ENCODE measurements at regions not wholly inside any gene's neighbourhood (a gene's known extent, or its start where the extent isn't known, plus 50 kb on each side); places are given as distances from the start of the nearest gene placed in this dataset.
A peak's percentile ranks its signal among the peaks of the same experiment; 100 is the strongest.

GRCh38 chr13:90997951-90998350 lies 349.5 kb upstream of the MIR17HG start:
- no peak overlapping the region for H3K4me2 ChIP-seq (ENCODE audit: low read depth, low read length, poor library complexity, severe bottlenecking)
- no peaks in the 10 kb centered on the region for H3K79me2 ChIP-seq (ENCODE audit: low read length)
- H4K20me1 ChIP-seq (ENCODE audit: insufficient read depth, low read depth, low read length) = no peaks in the 10 kb centered on the region
- no peak for DNase-seq
- no peak overlapping the region for H2AFZ ChIP-seq (ENCODE audit: low read length)
- H3K27me3 ChIP-seq (ENCODE audit: low read length) = no peaks in the 10 kb centered on the region
- no peaks in the 10 kb centered on the region for H3K36me3 ChIP-seq (ENCODE audit: insufficient read depth, low read length)
- no peak overlapping the region for H3K27ac ChIP-seq (ENCODE audit: low read length)
- no peaks in the 10 kb centered on the region for H3K4me1 ChIP-seq (ENCODE audit: low read length)
- H3K9me2 ChIP-seq (replicated peaks; ENCODE audit: insufficient read depth, low read length) = no peaks in the 10 kb centered on the region
- no peak overlapping the region for H3K9ac ChIP-seq (ENCODE audit: low read length)
- H3K4me3 ChIP-seq (ENCODE audit: low read length) = no peak overlapping the region
- no peaks in the 10 kb centered on the region for H3K9me3 ChIP-seq (ENCODE audit: low read length)

GRCh38 chr13:90999401-90999800 lies 348.1 kb upstream of the MIR17HG start:
- DNase-seq = no peak
- Histone ChIP-seq H3K27me3 (ENCODE audit: low read length) (no peaks in the 10 kb centered on the region), H3K79me2 (ENCODE audit: low read length) (no peaks in the 10 kb centered on the region), H4K20me1 (ENCODE audit: insufficient read depth, low read depth, low read length) (no peaks in the 10 kb centered on the region), H3K27ac (ENCODE audit: low read length) (no peak overlapping the region), H3K36me3 (ENCODE audit: insufficient read depth, low read length) (no peaks in the 10 kb centered on the region), H3K9me3 (ENCODE audit: low read length) (no peaks in the 10 kb centered on the region), H3K9me2 (replicated peaks; ENCODE audit: insufficient read depth, low read length) (no peaks in the 10 kb centered on the region), H3K4me1 (ENCODE audit: low read length) (no peaks in the 10 kb centered on the region), H2AFZ (ENCODE audit: low read length) (no peak overlapping the region), H3K4me2 (ENCODE audit: low read depth, low read length, poor library complexity, severe bottlenecking) (no peak overlapping the region), H3K4me3 (ENCODE audit: low read length) (no peak overlapping the region), H3K9ac (ENCODE audit: low read length) (no peak overlapping the region)

- no peaks in the 10 kb centered on the region for H3K36me3 ChIP-seq (ENCODE audit: insufficient read depth, low read length)
These were observed 346.1 kb upstream of the MIR17HG start for GRCh38 chr13:91001371-91001770.

GRCh38 chr13:91014696-91015095 lies 332.8 kb upstream of the MIR17HG start:
- H3K27me3 ChIP-seq (ENCODE audit: low read length) = no peaks in the 10 kb centered on the region
- H3K36me3 ChIP-seq (ENCODE audit: insufficient read depth, low read length) = no peaks in the 10 kb centered on the region
- H2AFZ ChIP-seq (ENCODE audit: low read length) = no peak overlapping the region
- no peaks in the 10 kb centered on the region for H3K79me2 ChIP-seq (ENCODE audit: low read length)
- no peaks in the 10 kb centered on the region for H3K9me3 ChIP-seq (ENCODE audit: low read length)
- no peak overlapping the region for H3K9ac ChIP-seq (ENCODE audit: low read length)
- no peak overlapping the region for H3K4me3 ChIP-seq (ENCODE audit: low read length)
- no peak for DNase-seq
- H3K4me2 ChIP-seq (ENCODE audit: low read depth, low read length, poor library complexity, severe bottlenecking) = no peak overlapping the region
- no peak overlapping the region for H3K27ac ChIP-seq (ENCODE audit: low read length)
- no peaks in the 10 kb centered on the region for H3K4me1 ChIP-seq (ENCODE audit: low read length)
- H4K20me1 ChIP-seq (ENCODE audit: insufficient read depth, low read depth, low read length) = no peaks in the 10 kb centered on the region
- H3K9me2 ChIP-seq (replicated peaks; ENCODE audit: insufficient read depth, low read length) = no peaks in the 10 kb centered on the region

More at GRCh38 chr13:91001371-91001770, 346.1 kb upstream of the MIR17HG start:
- Histone ChIP-seq H2AFZ (ENCODE audit: low read length) (no peak overlapping the region), H3K27me3 (ENCODE audit: low read length) (no peaks in the 10 kb centered on the region), H4K20me1 (ENCODE audit: insufficient read depth, low read depth, low read length) (no peaks in the 10 kb centered on the region), H3K9me2 (replicated peaks; ENCODE audit: insufficient read depth, low read length) (no peaks in the 10 kb centered on the region), H3K9me3 (ENCODE audit: low read length) (no peaks in the 10 kb centered on the region), H3K4me1 (ENCODE audit: low read length) (no peaks in the 10 kb centered on the region), H3K4me3 (ENCODE audit: low read length) (no peak overlapping the region), H3K79me2 (ENCODE audit: low read length) (no peaks in the 10 kb centered on the region), H3K27ac (ENCODE audit: low read length) (no peak overlapping the region), H3K9ac (ENCODE audit: low read length) (no peak overlapping the region), H3K4me2 (ENCODE audit: low read depth, low read length, poor library complexity, severe bottlenecking) (no peak overlapping the region)
- DNase-seq = no peak

- Histone ChIP-seq H3K4me3 (ENCODE audit: low read length) (no peak overlapping the region), H3K36me3 (ENCODE audit: insufficient read depth, low read length) (no peaks in the 10 kb centered on the region), H2AFZ (ENCODE audit: low read length) (no peak overlapping the region), H3K27me3 (ENCODE audit: low read length) (no peaks in the 10 kb centered on the region), H3K79me2 (ENCODE audit: low read length) (no peaks in the 10 kb centered on the region), H3K27ac (ENCODE audit: low read length) (no peak overlapping the region), H3K9me3 (ENCODE audit: low read length) (no peaks in the 10 kb centered on the region), H3K4me1 (ENCODE audit: low read length) (no peaks in the 10 kb centered on the region), H4K20me1 (ENCODE audit: insufficient read depth, low read depth, low read length) (no peaks in the 10 kb centered on the region), H3K9me2 (replicated peaks; ENCODE audit: insufficient read depth, low read length) (no peaks in the 10 kb centered on the region), H3K9ac (ENCODE audit: low read length) (no peak overlapping the region), H3K4me2 (ENCODE audit: low read depth, low read length, poor library complexity, severe bottlenecking) (no peak overlapping the region)
- DNase-seq = peak; percentile 75
These were observed 330.3 kb upstream of the MIR17HG start for GRCh38 chr13:91017031-91017668.

GRCh38 chr13:91017669-91018053 lies 329.8 kb upstream of the MIR17HG start:
- H3K4me3 ChIP-seq (ENCODE audit: low read length) = no peak overlapping the region
- no peaks in the 10 kb centered on the region for H4K20me1 ChIP-seq (ENCODE audit: insufficient read depth, low read depth, low read length)
- no peaks in the 10 kb centered on the region for H3K79me2 ChIP-seq (ENCODE audit: low read length)
- H2AFZ ChIP-seq (ENCODE audit: low read length) = no peak overlapping the region
- H3K9me2 ChIP-seq (replicated peaks; ENCODE audit: insufficient read depth, low read length) = no peaks in the 10 kb centered on the region
- no peaks in the 10 kb centered on the region for H3K4me1 ChIP-seq (ENCODE audit: low read length)
- no peaks in the 10 kb centered on the region for H3K27me3 ChIP-seq (ENCODE audit: low read length)
- no peak overlapping the region for H3K9ac ChIP-seq (ENCODE audit: low read length)
- no peaks in the 10 kb centered on the region for H3K36me3 ChIP-seq (ENCODE audit: insufficient read depth, low read length)
- no peaks in the 10 kb centered on the region for H3K9me3 ChIP-seq (ENCODE audit: low read length)
- DNase-seq = no peak
- no peak overlapping the region for H3K4me2 ChIP-seq (ENCODE audit: low read depth, low read length, poor library complexity, severe bottlenecking)
- no peak overlapping the region for H3K27ac ChIP-seq (ENCODE audit: low read length)

GRCh38 chr13:91020461-91021034 lies 326.9 kb upstream of the MIR17HG start:
- H2AFZ ChIP-seq (ENCODE audit: low read length) = no peak overlapping the region
- H3K27me3 ChIP-seq (ENCODE audit: low read length) = no peaks in the 10 kb centered on the region
- no peaks in the 10 kb centered on the region for H3K36me3 ChIP-seq (ENCODE audit: insufficient read depth, low read length)
- DNase-seq = no peak
- H3K4me1 ChIP-seq (ENCODE audit: low read length) = no peaks in the 10 kb centered on the region
- H3K9me2 ChIP-seq (replicated peaks; ENCODE audit: insufficient read depth, low read length) = no peaks in the 10 kb centered on the region
- H3K79me2 ChIP-seq (ENCODE audit: low read length) = no peaks in the 10 kb centered on the region
- no peak overlapping the region for H3K4me2 ChIP-seq (ENCODE audit: low read depth, low read length, poor library complexity, severe bottlenecking)
- no peaks in the 10 kb centered on the region for H3K9me3 ChIP-seq (ENCODE audit: low read length)
- no peak overlapping the region for H3K4me3 ChIP-seq (ENCODE audit: low read length)
- no peak overlapping the region for H3K9ac ChIP-seq (ENCODE audit: low read length)
- no peaks in the 10 kb centered on the region for H4K20me1 ChIP-seq (ENCODE audit: insufficient read depth, low read depth, low read length)
- H3K27ac ChIP-seq (ENCODE audit: low read length) = no peak overlapping the region

GRCh38 chr13:91024157-91024792 lies 323.2 kb upstream of the MIR17HG start:
- Histone ChIP-seq H3K4me3 (ENCODE audit: low read length) (no peak overlapping the region), H3K9me3 (ENCODE audit: low read length) (no peaks in the 10 kb centered on the region), H3K9ac (ENCODE audit: low read length) (no peak overlapping the region), H2AFZ (ENCODE audit: low read length) (no peak overlapping the region), H3K36me3 (ENCODE audit: insufficient read depth, low read length) (no peaks in the 10 kb centered on the region), H3K9me2 (replicated peaks; ENCODE audit: insufficient read depth, low read length) (no peaks in the 10 kb centered on the region), H3K27ac (ENCODE audit: low read length) (no peak overlapping the region), H3K27me3 (ENCODE audit: low read length) (no peaks in the 10 kb centered on the region), H4K20me1 (ENCODE audit: insufficient read depth, low read depth, low read length) (no peaks in the 10 kb centered on the region), H3K4me2 (ENCODE audit: low read depth, low read length, poor library complexity, severe bottlenecking) (no peak overlapping the region), H3K79me2 (ENCODE audit: low read length) (no peaks in the 10 kb centered on the region), H3K4me1 (ENCODE audit: low read length) (no peaks in the 10 kb centered on the region)
- no peak for DNase-seq
